CD4-positive, alpha-beta T cell treated with Interleukin-17A for 4 hours (primary cell): ENCODE measurements at regions not wholly inside any gene's neighbourhood (a gene's known extent, or its start where the extent isn't known, plus 50 kb on each side); places are given as distances from the start of the nearest gene placed in this dataset.
"Not testable (repeated sequence)": the region's sequence is repeated elsewhere in the genome, so short reads cannot be mapped to it uniquely, and the experiment has no call there.

Experiments
- DNase-seq: peaks from one replicate; pipeline ENCODE4 v3.0.0-alpha.2; 2020; ENCODE audit warnings: mixed read lengths

DNA sequence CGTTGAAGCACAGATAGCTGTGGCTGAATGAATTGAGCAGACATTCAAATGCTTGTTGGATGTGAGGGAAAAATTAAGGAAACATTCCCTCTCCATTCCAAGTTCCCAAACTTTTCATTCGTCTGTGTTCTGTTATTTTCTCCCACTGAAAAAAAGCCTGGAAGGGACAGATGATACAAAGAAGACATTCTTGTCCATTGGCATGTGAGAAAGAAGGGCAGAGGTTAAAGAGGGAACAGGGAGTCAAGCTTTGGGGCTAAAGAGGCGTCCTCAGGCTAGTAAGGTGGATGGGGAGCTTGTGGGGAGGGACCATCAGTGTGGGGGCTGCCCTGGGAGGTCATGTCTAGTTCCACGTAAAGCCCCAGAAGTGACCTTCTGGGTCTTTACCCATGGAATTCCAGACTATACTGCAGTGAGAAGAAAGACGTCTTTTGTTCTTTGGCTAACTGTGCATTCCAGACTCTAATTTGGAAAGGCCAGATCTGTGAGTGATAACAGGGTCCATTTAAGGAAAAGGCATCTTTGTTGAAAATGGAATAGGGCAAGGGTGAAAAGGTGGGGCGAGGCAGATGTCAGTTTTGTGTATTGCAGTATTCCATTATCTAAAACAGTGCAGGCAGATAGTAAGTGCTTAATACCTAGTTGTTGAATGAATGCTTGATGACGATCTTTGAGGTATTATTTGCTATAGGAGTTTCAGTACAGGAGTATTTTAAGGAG is 117.5 kb downstream of the SOX4 start:
- no peak for DNase-seq

DNA sequence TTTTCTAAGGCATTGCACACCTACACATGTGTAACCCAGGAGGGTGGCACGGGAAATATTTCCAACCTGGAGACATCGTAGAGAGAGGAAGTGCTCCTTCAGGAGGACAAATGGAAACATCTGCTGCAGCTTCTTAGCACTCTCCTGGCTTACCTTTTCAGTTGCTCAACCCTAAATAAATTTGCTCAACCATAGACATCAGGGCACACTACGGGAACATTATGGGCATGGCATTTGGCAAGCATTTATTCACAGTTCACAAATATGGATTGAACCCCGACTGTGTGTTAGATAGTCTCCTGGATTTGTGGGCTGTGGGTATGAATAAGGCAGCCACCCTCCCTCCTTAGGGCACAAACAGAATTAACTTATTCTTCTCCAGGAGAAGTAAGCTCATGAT is 118.7 kb downstream of the SOX4 start:
- DNase-seq: no peak

DNA sequence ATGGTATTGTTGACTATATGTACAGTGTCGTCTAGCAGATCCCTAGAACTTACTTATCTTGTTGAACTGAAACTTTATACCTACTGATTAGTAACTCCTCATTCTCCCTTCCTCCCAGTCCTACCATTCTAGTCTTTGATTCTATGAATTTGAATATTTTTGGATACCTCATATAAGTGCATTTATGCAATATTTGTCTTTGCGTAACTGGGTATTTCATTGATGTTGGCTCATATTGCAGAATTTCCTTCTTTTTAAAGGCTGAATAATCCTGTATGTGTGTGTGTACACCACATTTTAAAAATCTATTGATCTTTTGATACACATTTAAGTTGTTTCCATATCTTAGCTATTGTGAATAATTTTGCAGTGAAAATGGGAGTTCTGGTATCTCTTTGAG is 119.9 kb downstream of the SOX4 start:
- DNase-seq: no peak

DNA sequence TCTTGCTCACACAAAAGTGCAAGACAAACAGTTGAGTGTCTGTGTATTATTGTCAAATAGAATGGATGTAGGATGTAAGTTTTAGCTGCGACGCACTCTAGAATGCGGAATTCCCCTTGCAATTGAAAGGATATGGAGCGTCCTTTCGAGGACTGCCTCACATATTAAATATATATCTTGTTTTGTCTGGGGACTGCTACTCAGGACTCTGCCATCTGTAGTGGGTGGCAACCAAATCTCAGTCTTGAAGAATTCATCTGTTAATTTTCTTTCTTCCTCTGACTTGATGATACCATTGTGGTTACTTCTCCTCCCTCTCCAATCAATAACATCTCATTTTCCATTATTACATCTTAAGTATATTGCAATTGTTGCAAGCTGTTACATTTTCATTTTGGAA is 121.6 kb downstream of the SOX4 start:
- no peak for DNase-seq

DNA sequence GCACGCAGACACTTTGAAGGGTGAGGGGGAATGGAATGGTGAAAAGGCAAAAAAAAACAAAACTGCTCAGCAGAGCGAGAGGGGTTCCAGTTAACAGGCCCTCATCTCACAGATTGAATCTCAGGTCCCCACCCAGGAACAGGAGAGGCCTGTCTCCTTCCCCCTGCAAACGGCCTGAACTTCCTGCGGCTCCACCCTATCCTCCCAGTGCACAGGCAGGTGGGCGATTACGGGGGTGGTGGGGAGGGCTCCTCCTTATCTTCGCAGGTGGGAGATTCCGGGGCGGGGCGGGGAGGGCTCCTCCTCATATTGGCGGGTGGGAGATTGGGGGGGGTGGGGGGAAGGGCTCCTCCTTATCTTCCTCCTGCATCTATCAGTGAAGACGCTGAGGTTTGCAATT is 129.0 kb downstream of the SOX4 start:
- peak; percentile 9 for DNase-seq

DNA sequence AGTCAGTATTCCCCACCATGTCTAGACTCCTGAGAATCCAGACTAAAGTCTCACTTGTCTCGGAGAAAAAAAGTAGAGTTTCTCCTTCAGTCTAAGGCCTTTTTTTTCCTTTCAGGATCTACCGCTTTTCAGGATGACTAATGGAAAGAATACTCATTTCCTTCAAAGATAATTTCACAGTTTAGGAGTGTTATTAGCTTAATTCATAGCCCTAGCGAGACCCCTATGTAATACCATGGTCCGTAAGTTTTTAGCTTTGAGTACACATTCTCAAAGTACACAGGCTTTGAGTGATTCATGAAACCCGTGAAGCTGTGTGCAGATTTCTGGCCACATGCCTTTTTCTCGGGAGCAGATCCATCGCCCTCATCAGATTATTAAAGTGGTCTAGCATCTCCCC is 133.1 kb downstream of the SOX4 start:
- DNase-seq: no peak

DNA sequence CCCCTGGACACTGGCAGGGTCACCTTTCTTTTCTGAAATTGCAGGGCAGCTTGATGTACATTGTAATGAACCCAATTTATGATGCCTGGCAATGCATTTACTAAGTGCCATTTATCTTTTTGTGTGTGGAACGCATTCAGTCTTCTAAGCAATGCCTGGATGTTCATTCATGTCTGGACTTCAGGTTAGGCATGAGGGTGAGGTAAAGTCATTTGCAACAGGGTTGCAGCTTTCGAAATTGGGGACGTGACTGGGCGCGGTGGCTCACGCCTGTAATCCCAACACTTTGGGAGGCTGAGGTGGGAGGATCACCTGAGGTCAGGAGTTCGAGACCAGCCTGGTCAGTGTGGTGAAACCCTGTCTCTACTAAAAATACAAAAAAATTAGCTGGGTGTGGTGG is 134.6 kb downstream of the SOX4 start:
- DNase-seq: no peak

DNA sequence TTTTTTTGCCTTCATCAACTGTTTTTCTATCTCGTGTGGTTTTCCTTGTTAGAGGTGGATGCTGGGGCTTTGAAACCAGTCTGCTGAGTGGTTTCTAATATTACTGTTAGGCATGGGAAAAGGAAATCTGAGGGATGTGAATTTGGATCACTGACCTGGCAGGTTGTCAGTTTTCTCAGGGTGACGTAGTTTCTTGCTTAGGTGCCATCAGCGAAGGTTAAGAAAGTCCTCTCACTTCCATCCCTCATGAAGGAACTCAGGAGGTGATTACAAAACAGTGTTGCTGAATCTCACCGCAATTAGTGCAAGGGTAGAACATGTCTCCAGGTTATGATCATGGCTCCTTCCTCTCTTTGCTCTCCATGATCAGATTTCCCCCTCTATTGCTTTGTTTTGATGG is 135.9 kb downstream of the SOX4 start:
- DNase-seq: no peak

DNA sequence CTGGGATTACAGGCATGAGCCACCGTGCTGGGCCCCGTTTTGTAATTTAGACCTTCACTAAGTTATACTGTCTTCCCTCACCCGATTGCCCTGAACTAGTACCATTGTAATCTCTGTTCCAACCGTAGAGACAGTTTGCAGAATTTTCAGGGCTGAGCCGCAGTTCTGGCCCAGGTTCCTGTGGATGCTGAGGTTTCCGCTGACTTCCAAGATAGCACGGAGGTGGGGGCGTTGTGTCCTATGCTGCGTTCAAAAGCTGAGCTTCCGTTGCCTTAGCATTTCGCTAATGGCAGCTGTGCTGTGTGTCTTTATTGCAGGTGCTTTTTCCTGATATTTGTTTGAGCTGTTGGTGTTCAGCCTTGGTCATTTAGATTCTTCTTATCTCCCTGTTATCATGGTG is 137.0 kb downstream of the SOX4 start:
- no peak for DNase-seq

DNA sequence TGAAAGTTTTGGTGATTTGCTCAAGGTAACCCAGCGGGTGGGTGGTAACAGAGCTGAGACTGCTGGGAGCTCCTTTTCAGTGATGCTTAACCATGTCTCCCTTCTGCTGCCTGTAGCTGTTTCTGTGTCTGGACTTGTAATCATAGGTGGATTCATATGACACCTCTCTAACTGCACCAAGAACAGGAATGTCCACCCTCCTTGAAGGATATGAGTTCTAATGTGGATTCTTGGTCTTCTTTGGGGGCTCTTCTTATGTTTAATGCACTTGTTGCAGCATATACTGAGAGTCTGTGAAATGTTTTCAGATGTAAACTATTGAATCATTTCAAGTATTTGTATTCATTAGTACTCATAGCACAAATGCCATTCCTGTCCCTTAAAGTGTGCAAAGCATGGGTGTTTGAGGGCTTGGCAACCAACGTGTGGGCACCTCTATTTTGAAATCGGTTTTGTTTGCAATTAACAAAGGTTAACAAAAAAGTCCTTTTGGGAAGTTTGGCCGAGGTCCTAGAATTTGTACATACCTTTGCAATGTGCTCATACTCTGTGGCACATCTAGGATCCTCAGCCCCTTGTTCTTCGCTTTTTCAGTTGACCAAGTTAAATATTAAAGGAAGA is 138.0 kb downstream of the SOX4 start:
- no peak for DNase-seq

DNA sequence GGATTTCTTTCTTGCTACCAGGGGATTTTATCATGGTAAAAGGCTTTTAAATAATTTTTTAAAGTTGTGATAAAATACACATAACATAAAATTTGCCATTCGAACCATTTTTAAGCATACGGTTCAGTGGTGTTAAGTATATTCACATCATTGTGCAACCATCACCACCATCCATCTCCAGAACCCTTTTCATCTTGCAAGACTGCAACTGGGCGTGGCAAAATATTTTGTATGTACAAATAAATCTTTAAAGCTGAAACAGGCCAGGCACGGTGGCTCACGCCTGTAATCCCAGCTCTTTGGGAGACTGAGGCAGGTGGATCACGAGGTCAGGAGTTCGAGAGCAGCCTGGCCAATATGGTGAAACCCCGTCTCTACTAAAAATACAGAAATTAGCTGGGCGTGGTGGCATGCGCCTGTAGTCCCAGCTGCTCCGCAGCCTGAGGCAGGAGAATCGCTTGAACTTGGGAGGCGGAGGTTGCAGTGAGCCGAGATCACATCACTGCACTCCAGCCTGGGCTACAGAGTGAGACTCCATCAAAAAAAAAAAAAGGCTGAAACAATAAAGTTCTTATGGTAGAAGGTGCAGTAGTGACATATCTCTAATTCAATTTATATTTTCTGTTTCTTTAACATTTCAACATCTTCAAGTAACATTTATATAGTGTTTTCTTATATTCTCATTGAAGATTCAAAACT is 138.6 kb downstream of the SOX4 start:
- not testable (repeated sequence) for DNase-seq

DNA sequence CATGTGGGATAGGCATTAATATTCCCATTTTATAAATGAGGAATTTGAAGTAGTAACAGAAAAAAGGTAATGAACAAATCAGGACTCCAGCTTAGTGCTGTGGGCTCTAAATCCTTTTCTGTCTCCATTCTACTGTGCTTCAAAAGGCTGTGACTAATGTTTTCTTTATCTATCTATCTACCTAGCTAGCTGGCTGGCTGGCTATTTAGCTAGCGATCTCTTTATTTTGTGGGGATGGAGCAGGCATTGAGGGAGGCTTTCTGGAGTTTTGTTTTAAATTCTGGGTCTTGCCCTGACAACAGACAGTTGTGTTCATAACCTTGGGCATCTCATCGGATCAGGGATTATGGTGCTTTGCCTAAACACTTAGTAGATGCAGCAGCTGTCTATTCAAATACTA is 139.2 kb downstream of the SOX4 start:
- no peak for DNase-seq

DNA sequence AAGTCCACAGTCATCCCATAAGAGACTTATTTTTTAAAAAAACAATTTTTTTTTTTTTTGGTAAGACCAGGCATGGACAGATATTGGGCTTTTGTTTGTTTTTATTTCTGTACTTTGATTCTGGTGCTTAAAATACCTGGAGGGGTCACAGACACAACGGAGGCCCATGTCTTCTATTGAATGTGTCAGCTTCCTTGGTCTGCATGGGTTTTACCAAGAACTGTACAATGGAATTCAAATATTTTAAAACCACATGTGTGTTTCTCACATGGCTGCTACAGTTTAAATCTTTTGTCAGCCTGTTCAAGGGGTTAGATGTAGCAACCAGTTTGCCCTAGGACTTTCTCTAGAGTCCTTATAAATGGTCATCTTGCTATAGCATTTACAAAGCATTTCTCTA is 139.8 kb downstream of the SOX4 start:
- DNase-seq: no peak

DNA sequence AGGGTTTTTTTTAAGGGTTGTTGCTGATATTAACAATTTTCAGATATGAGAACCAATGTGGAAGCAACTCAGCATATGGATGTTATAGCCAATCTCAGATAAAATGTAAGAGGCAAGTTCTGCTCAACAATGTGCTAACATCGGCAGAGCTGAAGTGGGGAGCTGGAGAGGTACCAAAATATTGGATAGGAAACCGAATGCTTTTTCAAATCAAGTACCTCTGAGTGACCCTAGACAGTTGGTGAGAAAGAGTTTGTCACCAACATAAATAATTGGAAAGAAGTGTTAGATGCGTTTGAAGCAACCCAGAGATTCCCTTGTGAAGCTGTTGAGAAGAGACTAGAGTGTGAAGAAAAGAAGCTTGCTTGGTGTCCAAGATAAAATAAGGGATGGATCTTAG is 140.7 kb downstream of the SOX4 start:
- no peak for DNase-seq

DNA sequence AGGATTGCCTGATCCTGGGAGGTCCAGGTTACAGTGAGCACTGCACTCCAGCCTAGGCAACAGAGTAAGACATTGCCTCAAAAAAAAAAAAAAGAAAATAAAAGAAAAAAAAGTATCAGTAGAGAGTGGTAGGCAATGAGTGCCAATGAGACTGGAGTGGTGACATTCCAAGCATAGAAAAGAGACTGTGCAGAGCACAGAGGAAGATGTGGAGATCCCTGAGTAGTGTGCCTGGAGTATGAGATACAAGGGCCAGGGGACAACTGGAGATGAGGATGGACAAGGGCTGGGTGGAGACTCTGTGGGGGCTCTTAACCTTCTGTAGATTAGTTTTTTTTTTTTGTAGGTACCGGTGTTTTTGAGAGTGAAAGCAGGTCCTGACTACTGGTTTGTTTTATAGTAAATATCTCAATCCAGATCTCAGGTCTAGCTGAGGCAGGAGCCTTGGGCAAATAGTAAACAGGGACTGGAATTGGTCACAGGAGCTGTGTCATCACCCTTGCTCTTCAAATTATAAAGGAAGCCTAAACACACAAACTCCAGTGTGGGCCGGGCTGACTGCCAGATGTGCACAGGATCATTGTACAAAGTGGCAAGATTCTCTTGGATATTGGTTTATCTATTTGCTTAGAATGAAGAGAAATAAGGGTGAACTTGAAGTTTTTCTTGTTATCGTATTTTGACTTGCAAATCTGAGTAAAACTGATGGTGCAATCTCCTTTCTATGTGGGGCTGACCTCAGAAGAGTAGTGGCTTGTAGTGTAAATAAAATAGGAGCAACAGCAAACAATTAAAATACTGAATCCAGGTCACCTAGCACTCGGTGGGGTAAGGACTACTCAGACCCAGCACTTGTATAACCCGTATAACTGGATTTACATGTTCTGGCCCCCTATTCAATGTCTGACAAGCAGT is 144.9 kb downstream of the SOX4 start:
- no peak for DNase-seq

DNA sequence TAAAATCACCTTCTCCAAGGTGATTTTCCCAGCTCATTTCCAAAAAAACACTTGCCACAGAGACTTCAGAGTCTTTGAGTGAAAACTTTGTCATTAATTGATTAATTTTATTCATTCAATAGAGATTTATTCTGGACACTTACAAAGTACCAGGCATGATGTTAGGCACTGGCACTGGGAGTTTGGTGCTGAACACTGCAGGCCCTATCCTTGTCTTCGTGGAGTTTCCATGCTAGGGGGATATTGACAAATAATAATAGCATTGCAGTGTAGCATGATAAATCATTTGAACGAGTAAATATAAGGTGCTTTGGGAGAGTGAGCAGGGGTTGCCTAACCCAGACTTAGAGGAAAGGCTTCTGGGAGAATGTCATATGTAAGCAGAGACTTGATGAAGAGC is 145.7 kb downstream of the SOX4 start:
- no peak for DNase-seq

DNA sequence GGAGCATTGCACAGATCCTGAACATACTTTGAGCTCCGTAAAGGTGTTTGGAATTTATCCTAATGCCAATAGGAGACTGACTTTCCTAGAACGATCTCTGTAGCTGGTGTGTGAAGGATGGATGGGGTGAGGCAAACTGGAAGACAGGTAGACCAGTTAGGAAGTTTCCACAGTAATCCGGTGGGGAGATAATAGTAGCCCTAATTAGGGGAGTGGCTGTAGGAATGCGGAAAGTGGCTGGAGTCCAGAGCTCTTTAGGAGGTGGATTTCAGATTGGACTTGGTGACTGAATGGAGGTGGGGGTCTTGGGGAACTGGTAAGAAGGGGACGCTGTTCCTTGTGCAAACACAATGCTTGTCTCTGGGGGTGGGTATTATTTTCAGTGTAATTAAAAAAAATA is 146.3 kb downstream of the SOX4 start:
- no peak for DNase-seq

DNA sequence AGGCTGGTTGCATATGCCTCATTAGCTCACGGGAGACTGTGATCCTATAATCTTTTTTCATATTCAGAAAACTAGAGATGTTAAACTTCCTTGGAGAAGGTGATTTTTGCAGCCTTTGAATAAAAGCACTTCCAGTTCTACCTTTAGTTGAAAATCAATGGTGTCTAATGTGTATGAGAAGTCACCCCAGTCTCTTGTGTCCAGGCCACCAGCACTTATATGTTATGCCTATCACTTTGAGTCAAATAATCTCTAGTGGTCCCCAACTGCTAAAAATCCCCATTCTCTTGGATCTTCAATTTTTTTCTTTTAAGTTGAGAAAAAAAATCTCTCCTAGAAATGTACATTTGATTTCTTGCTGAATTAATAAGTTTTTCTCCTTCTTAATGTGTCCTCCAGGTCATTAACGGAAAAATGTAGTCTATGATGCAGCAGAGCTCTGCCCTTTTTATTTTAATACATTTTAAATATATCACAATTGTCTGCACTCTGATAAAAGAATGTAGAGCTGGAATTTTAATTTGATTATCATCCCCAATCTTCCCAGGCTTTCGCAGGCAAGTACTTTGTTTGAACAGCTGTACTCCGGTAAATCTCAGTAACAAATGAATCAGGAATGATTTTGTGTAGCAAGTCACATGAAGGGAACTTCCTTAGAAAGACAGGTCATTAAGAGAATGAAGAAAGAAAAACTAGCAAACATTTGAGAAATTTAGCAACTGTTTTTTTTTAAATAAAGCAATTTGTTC is 147.0 kb downstream of the SOX4 start:
- no peak for DNase-seq

DNA sequence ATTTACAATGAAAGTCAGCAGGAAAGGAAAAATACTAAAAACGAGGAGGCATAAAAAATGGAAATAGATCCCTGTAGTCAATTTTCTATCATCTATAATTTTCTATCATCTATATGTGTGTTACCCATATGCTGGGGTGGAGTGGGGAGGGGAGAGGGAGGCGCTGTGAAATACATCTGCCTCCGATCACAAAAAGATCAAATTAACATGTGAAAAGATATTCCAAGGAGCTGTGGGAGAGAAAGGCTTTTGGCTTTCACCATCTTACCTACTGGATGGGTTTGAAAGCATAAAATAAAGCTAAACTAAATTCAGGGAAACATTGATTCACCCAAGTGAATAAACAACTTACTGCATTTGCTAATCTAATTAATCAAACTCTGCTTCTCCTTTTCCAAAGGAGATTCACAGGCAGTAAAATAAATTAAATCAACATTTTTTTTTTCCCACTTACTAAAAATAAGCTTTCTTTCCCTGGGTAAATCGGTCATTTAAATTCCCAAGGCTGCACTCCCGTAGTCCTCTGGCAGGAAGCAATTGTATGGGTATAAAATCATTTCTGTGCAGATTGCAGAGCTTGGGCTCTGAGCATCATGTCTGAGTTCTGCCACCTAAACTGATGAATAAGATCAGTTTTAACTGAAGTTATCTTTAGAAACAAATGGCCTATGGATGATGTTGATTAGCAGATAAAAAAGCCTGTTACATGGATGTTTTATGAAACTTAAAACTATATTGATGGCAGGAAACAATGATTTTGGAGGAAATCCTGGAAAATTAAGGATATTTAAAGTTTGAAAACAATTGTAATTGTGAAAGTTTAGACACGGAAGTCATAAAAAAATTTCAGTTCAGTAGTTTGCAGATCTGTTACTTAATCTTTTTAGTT is 147.9 kb downstream of the SOX4 start:
- DNase-seq: no peak

DNA sequence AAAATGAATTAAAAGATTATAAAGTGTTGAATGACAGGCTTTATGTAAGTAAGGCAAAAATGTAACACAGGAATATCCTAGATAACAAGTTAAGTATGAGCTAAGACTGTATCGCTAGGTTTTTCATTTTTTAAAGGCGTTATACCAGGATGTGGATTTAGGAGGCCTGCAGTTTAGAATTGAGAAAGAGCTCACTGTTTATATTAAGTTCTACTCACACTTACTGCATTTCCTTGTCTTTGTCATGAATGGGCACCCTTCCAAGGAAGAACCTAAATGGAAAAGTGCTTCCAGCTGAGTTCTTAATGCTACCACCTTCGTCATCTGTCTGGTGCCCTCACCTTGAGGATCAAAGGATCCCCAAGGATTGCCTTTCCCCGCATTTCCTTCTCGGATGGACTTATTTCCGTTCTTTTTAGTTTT is 148.7 kb downstream of the SOX4 start:
- DNase-seq: no peak

DNA sequence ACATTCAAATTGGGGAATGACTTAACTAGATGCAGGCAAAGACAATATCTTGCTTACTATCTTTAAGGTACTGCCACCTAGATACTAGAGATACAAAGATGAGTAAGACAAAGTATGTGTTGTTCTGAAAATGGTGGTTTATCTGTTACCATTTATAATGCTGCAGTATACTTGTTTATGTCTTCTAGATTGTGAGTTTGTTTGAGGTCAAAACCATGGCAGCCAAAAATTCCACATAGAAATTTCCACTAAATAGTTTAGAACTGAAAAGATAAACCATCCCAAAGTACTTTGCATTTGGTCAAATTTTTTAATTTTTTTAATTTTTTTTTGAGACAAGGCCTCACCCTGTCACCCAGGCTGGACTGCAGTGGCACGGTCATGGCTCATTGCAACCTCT is 150.8 kb downstream of the SOX4 start:
- no peak for DNase-seq
